Gastroesophageal sphincter (tissue), 3 donors: ENCODE measurements at regions not wholly inside any gene's neighbourhood (a gene's known extent, or its start where the extent isn't known, plus 50 kb on each side); places are given as distances from the start of the nearest gene placed in this dataset.

Source experiments
- CTCF ChIP-seq, 4 experiments: fragments of 200-600 bp in 2 of 4; fragments of 450-650 bp in 2 of 4; sonication (generic) in 1 of 4; IDR thresholded peaks; one replicate each; pipeline ENCODE4 v1.5.1; 2017 to 2019; ENCODE audit warnings: antibody characterized with exemption in 4 of 4, mild to moderate bottlenecking in 2 of 4, moderate library complexity in 2 of 4
- EP300 ChIP-seq: sonication (generic); formaldehyde crosslinking; IDR thresholded peaks from one replicate; pipeline ENCODE4 v1.6.1; 2017; ENCODE audit warnings: antibody characterized with exemption, mild to moderate bottlenecking
- POLR2A ChIP-seq, 2 donors: fragments of 450-650 bp; IDR thresholded peaks; one replicate each; pipeline ENCODE4 v1.6.1; 2017; ENCODE audit warnings: antibody characterized with exemption in 2 of 2, mild to moderate bottlenecking in 2 of 2, moderate library complexity in 1 of 2
- POLR2AphosphoS5 ChIP-seq: sonication (generic); formaldehyde crosslinking; IDR thresholded peaks from one replicate; pipeline ENCODE4 v1.6.1; 2017; ENCODE audit warnings: antibody characterized with exemption

DNA sequence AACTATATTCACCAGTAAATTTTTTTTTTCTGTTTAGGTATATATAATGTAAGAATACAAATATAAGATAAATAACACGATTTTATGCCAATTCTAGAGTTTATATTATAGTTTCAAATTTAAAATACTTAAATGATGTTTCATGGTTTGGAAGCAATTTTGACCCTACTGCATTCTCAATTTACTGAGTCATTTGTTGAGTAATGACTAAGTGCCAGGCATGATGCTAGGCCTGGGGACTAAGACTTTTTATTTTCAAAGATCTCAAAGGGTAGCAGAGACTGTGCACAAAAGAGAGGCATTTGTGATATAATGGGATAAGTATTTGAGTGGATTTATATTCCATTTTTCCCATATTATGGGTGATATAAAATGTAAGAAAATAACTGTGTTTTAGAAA is 78.9 kb upstream of the SMIM30 start:
- no peak for TF ChIP-seq CTCF (IDR thresholded peaks at IDR 0.05)
- no peak for TF ChIP-seq POLR2A (IDR thresholded peaks at IDR 0.05)
- TF ChIP-seq POLR2AphosphoS5 = no peak
- no peak for TF ChIP-seq EP300
